HFFc6 (cell line): ENCODE measurements at regions not wholly inside any gene's neighbourhood (a gene's known extent, or its start where the extent isn't known, plus 50 kb on each side); places are given as distances from the start of the nearest gene placed in this dataset.

Experiments
- DNase-seq: peaks from one replicate; pipeline ENCODE4 v3.0.0-alpha.2; 2018
- H3K27ac Mint-ChIP-seq: 2 replicates; pipeline ENCODE4 v1.8.0; 2020; ENCODE audit warnings: mild to moderate bottlenecking, mixed read lengths
- H3K27me3 Mint-ChIP-seq: 2 replicates; pipeline ENCODE4 v1.8.0; 2021; ENCODE audit warnings: mild to moderate bottlenecking, moderate library complexity, mixed read lengths; ENCODE audit not compliant: insufficient read depth
- H3K36me3 Mint-ChIP-seq: 2 replicates; pipeline ENCODE4 v1.8.0; 2021; ENCODE audit warnings: low read depth, mixed read lengths
- H3K4me1 Mint-ChIP-seq: 2 replicates; pipeline ENCODE4 v1.8.0; 2020; ENCODE audit warnings: low read depth, mixed read lengths
- H3K4me3 Mint-ChIP-seq: 2 replicates; pipeline ENCODE4 v1.8.0; 2020; ENCODE audit warnings: mild to moderate bottlenecking, moderate library complexity, mixed read lengths
- H3K9me3 Mint-ChIP-seq: 2 replicates; pipeline ENCODE4 v1.8.0; 2020; ENCODE audit warnings: mild to moderate bottlenecking, mixed read lengths
- TF ChIP-seq, protein P1 (sequence below): fragments of 200-600 bp; sonication (generic); IDR thresholded peaks from 2 replicates; pipeline ENCODE4 v1.5.0; 2021; ENCODE audit warnings: antibody characterized with exemption, mild to moderate bottlenecking

DNA sequence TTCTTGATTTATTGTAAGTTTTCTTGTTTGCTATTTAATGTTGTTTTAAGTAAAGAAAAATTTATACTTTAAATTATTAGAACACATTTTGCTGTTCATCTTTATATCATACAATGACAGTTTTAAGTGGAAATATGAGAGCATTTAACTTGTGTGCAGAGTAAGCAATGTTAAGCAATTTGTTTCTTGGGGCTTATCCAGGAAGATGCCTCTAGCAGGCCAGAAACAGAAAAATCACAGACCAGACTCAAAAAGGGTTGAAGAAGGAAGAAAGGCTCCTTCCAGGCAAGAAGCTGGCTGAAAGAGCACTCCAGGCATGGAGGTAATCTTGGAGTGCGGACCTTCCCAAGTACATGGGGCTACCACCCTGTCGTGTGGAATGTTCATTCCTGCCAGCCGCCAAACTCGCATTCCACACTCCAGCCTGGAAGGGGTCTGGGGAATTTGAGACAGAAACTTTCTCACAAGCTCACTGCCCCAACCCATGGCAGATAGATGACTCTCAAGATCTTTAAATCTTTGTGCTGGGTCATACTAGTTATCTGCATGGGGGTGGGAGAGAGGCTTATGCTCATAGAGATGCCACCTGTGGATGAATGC, 1521.3 kb upstream of the AGA start:
- H3K9me3 Mint-ChIP-seq: peaks cover 68% of the 10 kb centered on the region
- H3K27me3 Mint-ChIP-seq: no peaks in the 10 kb centered on the region; the same call in 1 of the 2 replicates
- DNase-seq: no peak
- no peaks in the 10 kb centered on the region; the same call in 1 of the 2 replicates for H3K36me3 Mint-ChIP-seq
- no peaks in the 10 kb centered on the region for H3K4me1 Mint-ChIP-seq
- H3K27ac Mint-ChIP-seq: no peak overlapping the region
- no peak overlapping the region for H3K4me3 Mint-ChIP-seq
- TF ChIP-seq, protein P1, sequence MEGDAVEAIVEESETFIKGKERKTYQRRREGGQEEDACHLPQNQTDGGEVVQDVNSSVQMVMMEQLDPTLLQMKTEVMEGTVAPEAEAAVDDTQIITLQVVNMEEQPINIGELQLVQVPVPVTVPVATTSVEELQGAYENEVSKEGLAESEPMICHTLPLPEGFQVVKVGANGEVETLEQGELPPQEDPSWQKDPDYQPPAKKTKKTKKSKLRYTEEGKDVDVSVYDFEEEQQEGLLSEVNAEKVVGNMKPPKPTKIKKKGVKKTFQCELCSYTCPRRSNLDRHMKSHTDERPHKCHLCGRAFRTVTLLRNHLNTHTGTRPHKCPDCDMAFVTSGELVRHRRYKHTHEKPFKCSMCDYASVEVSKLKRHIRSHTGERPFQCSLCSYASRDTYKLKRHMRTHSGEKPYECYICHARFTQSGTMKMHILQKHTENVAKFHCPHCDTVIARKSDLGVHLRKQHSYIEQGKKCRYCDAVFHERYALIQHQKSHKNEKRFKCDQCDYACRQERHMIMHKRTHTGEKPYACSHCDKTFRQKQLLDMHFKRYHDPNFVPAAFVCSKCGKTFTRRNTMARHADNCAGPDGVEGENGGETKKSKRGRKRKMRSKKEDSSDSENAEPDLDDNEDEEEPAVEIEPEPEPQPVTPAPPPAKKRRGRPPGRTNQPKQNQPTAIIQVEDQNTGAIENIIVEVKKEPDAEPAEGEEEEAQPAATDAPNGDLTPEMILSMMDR: no peak

DNA sequence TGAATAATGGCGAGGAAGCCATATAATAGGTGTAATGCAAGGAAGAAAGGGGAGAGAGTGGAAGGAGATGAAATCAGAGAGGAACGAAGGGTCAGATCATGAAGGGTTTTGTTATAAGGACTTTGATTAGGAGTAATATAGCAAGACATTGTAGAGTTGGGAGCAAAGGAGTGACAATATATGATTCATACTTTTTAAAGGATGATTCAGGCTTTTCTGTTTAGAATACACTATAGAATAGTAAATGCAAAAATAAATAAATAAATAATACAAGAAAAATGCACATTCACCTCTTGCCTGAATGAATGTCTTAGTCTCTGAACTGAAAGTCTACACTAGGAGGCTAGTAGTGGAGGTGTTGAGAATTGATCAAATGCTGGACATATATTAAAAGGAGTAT, 1524.4 kb upstream of the AGA start:
- no peak for DNase-seq
- TF ChIP-seq, protein P1: no peak
- no peaks in the 10 kb centered on the region for H3K4me1 Mint-ChIP-seq
- no peak overlapping the region for H3K4me3 Mint-ChIP-seq
- no peaks in the 10 kb centered on the region; the same call in 1 of the 2 replicates for H3K27me3 Mint-ChIP-seq
- H3K36me3 Mint-ChIP-seq: no peaks in the 10 kb centered on the region; the same call in 1 of the 2 replicates
- no peak overlapping the region for H3K27ac Mint-ChIP-seq
- H3K9me3 Mint-ChIP-seq: peaks cover 53% of the 10 kb centered on the region

DNA sequence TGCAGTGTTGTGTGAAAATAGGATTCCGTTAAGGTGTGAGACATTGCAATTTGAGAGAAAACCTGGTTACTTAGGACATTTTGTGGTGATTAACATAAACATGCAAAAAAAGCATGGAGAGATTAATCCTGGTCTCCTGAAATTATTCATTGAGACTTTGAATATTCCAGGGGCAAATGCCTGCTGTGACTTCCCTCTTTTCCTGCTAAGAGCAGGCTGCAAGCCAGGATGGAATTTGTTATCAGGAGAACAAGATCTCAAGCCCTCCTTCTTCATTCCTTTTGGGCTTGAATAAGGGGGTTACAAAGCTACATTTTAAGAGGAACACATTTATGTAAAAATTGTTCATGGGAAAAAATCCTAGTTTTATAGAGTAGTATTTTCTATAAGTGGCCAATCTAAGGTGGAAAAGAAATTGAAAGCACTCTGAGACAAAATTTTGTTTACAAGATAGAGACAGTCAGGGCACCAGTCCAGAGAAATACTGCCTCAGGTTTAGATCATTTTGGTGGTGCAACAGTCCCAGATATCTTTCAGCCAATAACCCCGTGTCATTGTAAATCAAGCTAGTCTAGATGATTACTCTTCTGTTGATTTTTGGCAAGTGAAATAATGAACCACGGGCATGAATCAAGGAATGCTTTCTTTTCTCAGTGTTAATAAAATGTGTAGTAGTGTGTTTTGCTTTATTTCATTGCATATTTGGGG, 1528.3 kb upstream of the AGA start:
- H3K4me3 Mint-ChIP-seq: no peak overlapping the region
- DNase-seq: no peak
- no peaks in the 10 kb centered on the region for H3K36me3 Mint-ChIP-seq
- no peaks in the 10 kb centered on the region for H3K4me1 Mint-ChIP-seq
- peaks cover 34% of the 10 kb centered on the region for H3K9me3 Mint-ChIP-seq
- H3K27me3 Mint-ChIP-seq: no peaks in the 10 kb centered on the region
- TF ChIP-seq, protein P1: no peak
- no peak overlapping the region for H3K27ac Mint-ChIP-seq

DNA sequence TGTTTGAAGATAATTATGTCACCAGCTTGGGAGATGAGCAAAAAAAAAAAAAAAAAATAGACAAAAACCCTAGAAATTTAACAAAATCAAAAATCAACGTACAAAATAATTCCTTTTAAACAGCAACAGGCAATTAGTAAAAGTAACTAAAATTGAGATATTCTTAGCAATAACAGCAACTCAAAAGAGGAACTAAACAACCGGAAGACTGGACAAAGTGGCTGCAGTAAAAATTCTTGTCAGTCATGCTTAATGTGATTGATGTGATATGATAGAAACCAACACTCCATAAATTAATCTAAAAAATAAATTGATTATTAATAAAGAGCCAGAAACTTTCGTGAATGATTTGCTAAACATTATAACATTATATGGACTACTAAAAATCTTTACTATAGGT, 1534.6 kb upstream of the AGA start:
- no peak overlapping the region for H3K27ac Mint-ChIP-seq
- DNase-seq: no peak
- peaks cover 9% of the 10 kb centered on the region; the same call in 1 of the 2 replicates for H3K9me3 Mint-ChIP-seq
- TF ChIP-seq, protein P1: no peak
- no peaks in the 10 kb centered on the region; the same call in 1 of the 2 replicates for H3K36me3 Mint-ChIP-seq
- H3K27me3 Mint-ChIP-seq: no peaks in the 10 kb centered on the region
- H3K4me3 Mint-ChIP-seq: no peak overlapping the region
- no peaks in the 10 kb centered on the region for H3K4me1 Mint-ChIP-seq

DNA sequence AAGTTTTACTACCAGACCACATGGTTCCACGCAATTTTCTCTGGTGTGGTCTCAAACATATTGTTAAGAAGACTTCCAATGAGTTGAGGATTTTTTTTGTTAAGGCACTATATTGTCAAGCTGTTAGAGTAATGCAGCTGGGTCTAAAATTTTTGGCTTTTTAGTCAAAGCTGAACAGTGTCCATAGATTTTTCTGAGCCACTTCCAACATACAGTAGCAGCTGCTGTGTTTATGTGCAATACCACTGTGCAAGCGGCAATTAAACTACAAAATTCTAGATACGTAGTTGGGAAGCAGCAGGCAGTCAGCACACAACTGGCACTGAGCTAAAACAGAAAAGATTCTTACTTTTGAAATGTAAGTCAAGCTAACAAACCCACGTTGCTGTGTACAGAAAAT, 1551.1 kb upstream of the AGA start:
- no peaks in the 10 kb centered on the region for H3K36me3 Mint-ChIP-seq
- DNase-seq: no peak
- H3K27ac Mint-ChIP-seq: no peak overlapping the region
- no peaks in the 10 kb centered on the region for H3K4me1 Mint-ChIP-seq
- no peak overlapping the region for H3K4me3 Mint-ChIP-seq
- peaks cover 21% of the 10 kb centered on the region for H3K9me3 Mint-ChIP-seq
- no peaks in the 10 kb centered on the region for H3K27me3 Mint-ChIP-seq
- TF ChIP-seq, protein P1: no peak
